HL-60 (cell line): ENCODE measurements at regions not wholly inside any gene's neighbourhood (a gene's known extent, or its start where the extent isn't known, plus 50 kb on each side); places are given as distances from the start of the nearest gene placed in this dataset.

Source experiments
- CTCF ChIP-seq: IDR thresholded peaks from one replicate; pipeline ENCODE4 v1.5.1; 2011; ENCODE audit warnings: low read length, control low read depth, inconsistent platforms; ENCODE audit not compliant: insufficient read depth
- GABPA ChIP-seq: IDR thresholded peaks from 2 replicates; pipeline ENCODE4 v1.6.1; 2012; ENCODE audit warnings: low read depth

DNA sequence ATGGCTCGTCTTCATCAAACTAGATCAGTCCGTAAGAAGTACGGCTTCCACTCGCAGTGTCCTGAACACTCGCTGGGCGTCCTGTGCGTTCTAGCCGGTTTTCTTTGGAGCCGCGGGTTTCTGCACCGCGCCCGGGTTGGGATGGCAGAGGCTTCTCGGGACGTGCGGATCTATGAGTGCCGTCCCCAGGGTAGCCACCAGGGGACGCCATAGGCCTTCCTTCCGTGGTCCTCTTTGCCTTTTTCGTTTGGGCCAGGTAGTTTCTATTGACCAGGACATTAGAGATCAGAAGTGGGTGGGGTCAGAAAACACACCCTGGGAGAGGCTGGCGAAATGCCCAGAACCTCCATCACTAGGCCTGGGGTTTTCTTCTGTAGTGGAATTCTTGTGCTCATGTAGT, 273.8 kb downstream of the FAM72C start:
- TF ChIP-seq CTCF (peak; percentile 51), GABPA (no peak)
